Peyer's patch (tissue), 4 donors: ENCODE measurements at regions not wholly inside any gene's neighbourhood (a gene's known extent, or its start where the extent isn't known, plus 50 kb on each side); places are given as distances from the start of the nearest gene placed in this dataset.
A peak's percentile ranks its signal among the peaks of the same experiment; 100 is the strongest.

Experiments
- POLR2A ChIP-seq, 2 donors: fragments of 450-650 bp; IDR thresholded peaks; one replicate each; pipeline ENCODE4 v1.5.1; 2017; ENCODE audit warnings: antibody characterized with exemption in 2 of 2, mild to moderate bottlenecking in 2 of 2, moderate library complexity in 2 of 2
- TF ChIP-seq, protein P1 (sequence below), 6 experiments: fragments of 450-650 bp in 4 of 6; fragments of 200-600 bp in 2 of 6; sonication (generic) in 1 of 6; IDR thresholded peaks; one replicate each; pipeline ENCODE4 v1.5.1; 2017 to 2019; ENCODE audit warnings: antibody characterized with exemption in 6 of 6, mild to moderate bottlenecking in 3 of 6, moderate library complexity in 1 of 6

DNA sequence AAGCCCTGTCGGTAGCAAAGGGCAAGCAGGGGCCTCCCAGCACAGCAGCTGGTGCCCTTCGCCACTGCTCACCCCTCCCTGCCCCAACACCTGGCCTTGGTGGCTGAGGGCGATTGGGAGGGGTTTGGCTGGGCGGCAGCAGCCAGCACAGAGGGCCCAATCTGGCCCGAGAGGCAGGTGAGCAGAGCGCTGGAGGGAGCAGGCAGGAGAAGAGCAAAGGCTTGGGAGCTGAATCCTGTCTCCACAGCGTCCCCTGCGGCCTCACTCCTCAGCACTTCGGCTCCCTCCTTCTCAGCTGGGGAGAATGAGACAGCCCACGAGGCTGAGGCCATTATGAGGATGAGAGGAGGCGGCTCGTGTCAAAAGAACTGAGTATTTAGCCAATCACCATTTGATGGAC is 74.9 kb upstream of the TAF1B start:
- TF ChIP-seq POLR2A (IDR thresholded peaks at IDR 0.05) = no peak
- TF ChIP-seq, protein P1, sequence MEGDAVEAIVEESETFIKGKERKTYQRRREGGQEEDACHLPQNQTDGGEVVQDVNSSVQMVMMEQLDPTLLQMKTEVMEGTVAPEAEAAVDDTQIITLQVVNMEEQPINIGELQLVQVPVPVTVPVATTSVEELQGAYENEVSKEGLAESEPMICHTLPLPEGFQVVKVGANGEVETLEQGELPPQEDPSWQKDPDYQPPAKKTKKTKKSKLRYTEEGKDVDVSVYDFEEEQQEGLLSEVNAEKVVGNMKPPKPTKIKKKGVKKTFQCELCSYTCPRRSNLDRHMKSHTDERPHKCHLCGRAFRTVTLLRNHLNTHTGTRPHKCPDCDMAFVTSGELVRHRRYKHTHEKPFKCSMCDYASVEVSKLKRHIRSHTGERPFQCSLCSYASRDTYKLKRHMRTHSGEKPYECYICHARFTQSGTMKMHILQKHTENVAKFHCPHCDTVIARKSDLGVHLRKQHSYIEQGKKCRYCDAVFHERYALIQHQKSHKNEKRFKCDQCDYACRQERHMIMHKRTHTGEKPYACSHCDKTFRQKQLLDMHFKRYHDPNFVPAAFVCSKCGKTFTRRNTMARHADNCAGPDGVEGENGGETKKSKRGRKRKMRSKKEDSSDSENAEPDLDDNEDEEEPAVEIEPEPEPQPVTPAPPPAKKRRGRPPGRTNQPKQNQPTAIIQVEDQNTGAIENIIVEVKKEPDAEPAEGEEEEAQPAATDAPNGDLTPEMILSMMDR (IDR thresholded peaks at IDR 0.05) = peak in 4 of 6 experiments; percentile 14 to 68 (median 60)
